ENCODE measurements at regions not wholly inside any gene's neighbourhood (a gene's known extent, or its start where the extent isn't known, plus 50 kb on each side); places are given as distances from the start of the nearest gene placed in this dataset.

DNA sequence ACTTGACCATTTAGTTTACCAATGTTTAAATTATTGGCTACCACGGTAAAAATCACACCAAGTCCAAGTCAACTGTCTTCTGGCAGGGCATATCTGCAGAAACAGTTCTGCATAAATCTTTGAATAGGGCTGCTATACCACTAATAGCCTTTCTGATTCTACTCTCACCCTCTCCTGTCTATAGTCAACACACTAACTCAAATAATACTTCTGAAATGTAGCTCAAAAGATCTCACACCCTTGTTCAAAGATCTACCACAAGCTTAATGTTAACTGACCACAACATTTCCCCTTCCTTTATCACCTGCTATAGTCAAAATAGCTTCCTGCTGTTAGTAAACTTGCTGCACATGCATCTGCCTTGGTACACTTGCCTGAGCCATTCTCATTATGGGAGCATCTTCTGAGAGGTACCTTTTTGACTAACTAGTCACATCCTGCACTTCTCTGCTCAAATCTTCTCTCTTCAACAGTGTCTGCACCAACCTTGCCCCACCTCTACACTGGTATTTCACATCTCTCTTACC is 319.4 kb downstream of the CDH10 start:
- TF ChIP-seq, protein P1, sequence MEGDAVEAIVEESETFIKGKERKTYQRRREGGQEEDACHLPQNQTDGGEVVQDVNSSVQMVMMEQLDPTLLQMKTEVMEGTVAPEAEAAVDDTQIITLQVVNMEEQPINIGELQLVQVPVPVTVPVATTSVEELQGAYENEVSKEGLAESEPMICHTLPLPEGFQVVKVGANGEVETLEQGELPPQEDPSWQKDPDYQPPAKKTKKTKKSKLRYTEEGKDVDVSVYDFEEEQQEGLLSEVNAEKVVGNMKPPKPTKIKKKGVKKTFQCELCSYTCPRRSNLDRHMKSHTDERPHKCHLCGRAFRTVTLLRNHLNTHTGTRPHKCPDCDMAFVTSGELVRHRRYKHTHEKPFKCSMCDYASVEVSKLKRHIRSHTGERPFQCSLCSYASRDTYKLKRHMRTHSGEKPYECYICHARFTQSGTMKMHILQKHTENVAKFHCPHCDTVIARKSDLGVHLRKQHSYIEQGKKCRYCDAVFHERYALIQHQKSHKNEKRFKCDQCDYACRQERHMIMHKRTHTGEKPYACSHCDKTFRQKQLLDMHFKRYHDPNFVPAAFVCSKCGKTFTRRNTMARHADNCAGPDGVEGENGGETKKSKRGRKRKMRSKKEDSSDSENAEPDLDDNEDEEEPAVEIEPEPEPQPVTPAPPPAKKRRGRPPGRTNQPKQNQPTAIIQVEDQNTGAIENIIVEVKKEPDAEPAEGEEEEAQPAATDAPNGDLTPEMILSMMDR (conservative IDR thresholded peaks at IDR 0.05; ENCODE audit: control insufficient read depth, insufficient read depth, low read depth, low read length): no peak
- H3K4me3 ChIP-seq (ENCODE audit: control insufficient read depth, low read depth, low read length): no peak overlapping the region
- no peak for DNase-seq (ENCODE audit: low read depth)

DNA sequence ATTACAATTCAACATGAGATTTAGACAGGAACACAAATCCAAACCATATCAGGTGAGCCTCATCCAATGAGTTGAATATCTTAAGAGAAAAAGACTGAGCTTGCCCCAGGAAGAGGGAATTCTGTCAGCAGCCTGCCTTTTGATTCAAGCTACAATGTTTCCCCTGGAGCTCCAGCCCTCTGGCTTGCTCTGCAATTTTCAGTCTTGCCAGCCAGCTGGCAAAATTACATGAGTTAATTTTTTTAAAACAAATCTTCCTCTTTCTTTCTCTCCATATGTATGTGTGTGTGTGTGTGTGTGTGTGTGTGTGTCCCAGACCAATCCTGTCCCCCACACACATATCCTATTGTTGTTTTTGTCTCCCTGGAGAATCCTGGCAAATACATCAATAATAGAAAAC is 313.2 kb downstream of the CDH10 start:
- no peak for DNase-seq (ENCODE audit: low read depth)
- no peak overlapping the region for H3K4me3 ChIP-seq (ENCODE audit: control insufficient read depth, low read depth, low read length)
- TF ChIP-seq, protein P1 (conservative IDR thresholded peaks at IDR 0.05; ENCODE audit: control insufficient read depth, insufficient read depth, low read depth, low read length): no peak

DNA sequence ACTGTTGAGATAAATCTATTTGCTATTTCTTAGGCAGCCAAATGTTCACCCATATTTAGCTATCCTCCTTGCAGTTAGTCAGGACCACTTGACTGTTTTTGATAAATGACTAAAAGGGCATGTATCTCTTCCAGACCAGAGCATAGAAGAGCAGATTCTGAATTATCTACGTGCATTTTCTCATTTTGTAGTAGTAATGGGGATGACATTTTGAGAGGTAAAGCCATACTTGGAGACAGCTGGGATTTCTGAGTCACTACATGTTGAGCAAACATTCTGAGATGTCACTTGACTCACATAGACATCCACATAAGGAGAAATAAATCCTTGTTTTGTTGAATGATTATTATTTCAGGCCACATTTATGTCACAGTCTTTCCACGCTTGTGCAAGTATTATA is 297.6 kb downstream of the CDH10 start:
- no peak overlapping the region for H3K4me3 ChIP-seq (ENCODE audit: control insufficient read depth, low read depth, low read length)
- TF ChIP-seq, protein P1 (conservative IDR thresholded peaks at IDR 0.05; ENCODE audit: control insufficient read depth, insufficient read depth, low read depth, low read length): no peak
- DNase-seq (ENCODE audit: low read depth): no peak

DNA sequence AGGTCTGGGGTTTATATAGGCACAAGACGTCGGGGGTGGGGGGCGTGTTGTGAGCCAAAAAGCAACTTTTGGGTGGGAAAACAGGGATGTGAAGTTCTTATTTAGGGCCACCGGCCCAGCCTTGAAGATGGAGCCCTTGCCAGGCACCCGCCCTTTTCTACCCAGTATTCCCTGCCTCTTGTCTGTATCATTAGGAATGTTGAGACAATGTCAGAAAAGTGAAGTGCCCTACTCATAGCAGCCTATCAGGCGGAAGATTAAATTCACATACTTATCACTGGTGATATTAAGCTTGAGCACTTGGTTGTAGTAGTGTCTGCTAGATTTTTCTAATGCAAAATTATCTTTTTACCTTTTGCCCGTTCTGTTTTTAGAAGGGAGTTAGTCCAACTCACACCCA is 293.5 kb downstream of the CDH10 start:
- H3K4me3 ChIP-seq (ENCODE audit: control insufficient read depth, low read depth, low read length): no peak overlapping the region
- TF ChIP-seq, protein P1 (conservative IDR thresholded peaks at IDR 0.05; ENCODE audit: control insufficient read depth, insufficient read depth, low read depth, low read length): no peak
- DNase-seq (ENCODE audit: low read depth): no peak

DNA sequence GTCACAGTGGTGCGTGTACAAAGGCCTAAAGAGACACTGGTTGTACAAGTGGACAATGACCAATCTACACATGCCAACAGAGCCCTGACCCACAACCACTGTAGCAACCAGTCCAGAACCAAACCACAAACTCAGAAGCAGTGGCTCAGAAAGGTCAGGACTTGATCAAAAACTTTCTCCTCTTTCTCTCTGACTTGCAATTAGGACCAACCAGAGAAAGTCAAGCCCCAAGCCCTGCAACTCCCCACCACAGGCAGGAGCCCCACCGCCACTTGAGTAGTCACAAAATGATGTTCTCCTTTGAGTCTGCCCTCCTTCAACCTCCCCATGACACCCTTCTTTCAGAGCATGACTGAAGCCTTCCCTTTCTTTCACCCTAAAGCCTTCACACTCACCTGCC is 291.8 kb downstream of the CDH10 start:
- no peak for DNase-seq (ENCODE audit: low read depth)
- TF ChIP-seq, protein P1 (conservative IDR thresholded peaks at IDR 0.05; ENCODE audit: control insufficient read depth, insufficient read depth, low read depth, low read length): no peak

DNA sequence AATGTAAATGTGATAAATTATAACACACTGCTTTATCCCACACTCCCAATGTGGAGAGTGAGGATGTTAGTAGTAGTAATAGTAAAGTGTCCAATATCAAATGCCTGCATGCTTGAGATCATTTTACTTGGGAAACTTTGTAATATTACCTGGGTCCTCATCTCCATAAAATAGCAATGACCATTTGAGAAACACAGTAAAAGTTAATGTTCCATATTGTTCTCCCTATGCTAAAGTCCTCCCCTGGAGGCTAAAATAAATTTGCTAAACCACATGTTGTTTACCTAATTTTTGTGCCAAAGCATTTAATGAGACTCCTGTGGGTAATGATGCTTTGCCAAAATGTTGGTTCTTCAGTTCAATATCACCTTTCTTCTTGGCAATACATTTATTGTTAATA is 291.2 kb downstream of the CDH10 start:
- H3K4me3 ChIP-seq (ENCODE audit: control insufficient read depth, low read depth, low read length): no peak overlapping the region
- no peak for DNase-seq (ENCODE audit: low read depth)
- TF ChIP-seq, protein P1 (conservative IDR thresholded peaks at IDR 0.05; ENCODE audit: control insufficient read depth, insufficient read depth, low read depth, low read length): no peak

More for the DNA sequence above, 291.8 kb downstream of the CDH10 start:
- H3K4me3 ChIP-seq (ENCODE audit: control insufficient read depth, low read depth, low read length): no peak overlapping the region
